ENCODE measurements at regions not wholly inside any gene's neighbourhood (a gene's known extent, or its start where the extent isn't known, plus 50 kb on each side); places are given as distances from the start of the nearest gene placed in this dataset.

DNA sequence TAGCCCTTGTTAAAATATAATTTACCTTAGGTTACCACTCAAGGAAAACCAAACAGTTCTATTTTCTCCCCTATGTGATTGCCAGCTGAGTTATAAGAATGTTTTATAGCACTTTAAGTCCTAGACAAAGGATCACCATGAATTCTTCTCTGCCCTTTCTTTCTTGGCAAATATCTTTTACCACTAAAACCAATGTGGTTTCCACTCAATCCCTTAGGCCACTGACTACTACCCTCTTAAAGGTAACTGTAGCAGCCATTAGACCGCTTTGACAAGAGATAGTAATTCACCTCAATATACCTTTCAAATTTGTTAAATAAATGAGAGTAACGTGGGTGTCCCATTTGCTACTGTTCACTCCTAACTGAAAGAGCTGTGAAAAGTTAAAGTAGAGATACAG is 307.9 kb upstream of the PRMT6 start:
- no peaks in the 10 kb centered on the region for H3K27me3 Mint-ChIP-seq
- Histone ChIP-seq H3K27me3 (replicated peaks in 1 of 2; ENCODE audit: control insufficient read depth in 2 of 2, extremely low read depth in 1 of 2, insufficient read depth in 2 of 2, low read length in 1 of 2) (no peaks in the 10 kb centered on the region), H3K27ac (ENCODE audit: low read length) (no peak overlapping the region), H3K4me3 (ENCODE audit: control insufficient read depth in 1 of 2, extremely low read depth in 1 of 2, low read length in 1 of 2) (no peak overlapping the region), H3K36me3 (ENCODE audit: control insufficient read depth in 2 of 2, extremely low read depth in 1 of 2, insufficient read depth in 1 of 2, low read length in 1 of 2) (no peaks in the 10 kb centered on the region), H3K9me3 (no peaks in the 10 kb centered on the region), H3K4me1 (ENCODE audit: control insufficient read depth in 1 of 2, extremely low read depth in 1 of 2, insufficient read depth in 2 of 2, low read length in 2 of 2) (no peaks in the 10 kb centered on the region)
- WGBS (ENCODE audit: insufficient coverage): no CpG with 5 or more reads among the region's 2 CpGs
- ChIA-PET CTCF (no interaction called here), POLR2A (no interaction called here)
- no peak overlapping the region for H3K4me3 Mint-ChIP-seq
- no peak for ATAC-seq (replicated peaks in 1 of 4)
- no peaks in the 10 kb centered on the region for H3K4me1 Mint-ChIP-seq
- no peak for DNase-seq
- peaks cover 4 to 16% (median 14%) of the 10 kb centered on the region in 3 donors for H3K9me3 Mint-ChIP-seq
- no peaks in the 10 kb centered on the region for H3K36me3 Mint-ChIP-seq
- no peak overlapping the region for H3K27ac Mint-ChIP-seq

DNA sequence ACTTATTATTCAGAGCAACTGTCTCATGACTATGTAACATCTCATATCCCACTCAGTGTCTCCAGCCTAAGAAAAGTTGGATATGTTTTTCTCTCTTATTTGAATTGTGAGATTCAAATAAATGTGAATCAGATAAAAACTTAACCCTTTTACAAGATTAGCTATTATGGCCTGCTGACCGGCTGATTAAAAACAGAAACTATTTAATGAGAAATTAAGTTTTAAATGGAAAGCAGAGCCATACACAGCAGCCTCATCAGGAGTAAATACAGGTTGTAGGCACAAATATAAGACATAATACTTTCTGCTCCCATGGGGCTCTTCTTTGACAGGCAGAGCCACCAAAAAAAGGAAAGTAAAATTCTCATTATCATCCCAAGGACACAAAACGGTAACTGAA is 307.0 kb upstream of the PRMT6 start:
- H3K27ac Mint-ChIP-seq: no peak overlapping the region
- no peak overlapping the region for H3K4me3 ChIP-seq (ENCODE audit: control insufficient read depth in 1 of 2, extremely low read depth in 1 of 2, low read length in 1 of 2)
- no peaks in the 10 kb centered on the region for H3K4me1 ChIP-seq (ENCODE audit: control insufficient read depth in 1 of 2, extremely low read depth in 1 of 2, insufficient read depth in 2 of 2, low read length in 2 of 2)
- ATAC-seq (replicated peaks in 1 of 4): no peak
- H3K9me3 ChIP-seq: no peaks in the 10 kb centered on the region
- H3K9me3 Mint-ChIP-seq: peaks cover 6 to 16% (median 14%) of the 10 kb centered on the region in 3 donors
- ChIA-PET CTCF (no interaction called here), POLR2A (no interaction called here)
- no peak overlapping the region for H3K4me3 Mint-ChIP-seq
- no peaks in the 10 kb centered on the region for H3K27me3 Mint-ChIP-seq
- H3K27me3 ChIP-seq (replicated peaks in 1 of 2; ENCODE audit: control insufficient read depth in 2 of 2, extremely low read depth in 1 of 2, insufficient read depth in 2 of 2, low read length in 1 of 2): no peaks in the 10 kb centered on the region
- no peak overlapping the region for H3K27ac ChIP-seq (ENCODE audit: low read length)
- H3K4me1 Mint-ChIP-seq: no peaks in the 10 kb centered on the region
- WGBS (ENCODE audit: insufficient coverage): no CpG with 5 or more reads among the region's 2 CpGs
- DNase-seq: no peak
- H3K36me3 ChIP-seq (ENCODE audit: control insufficient read depth in 2 of 2, extremely low read depth in 1 of 2, insufficient read depth in 1 of 2, low read length in 1 of 2): no peaks in the 10 kb centered on the region
- no peaks in the 10 kb centered on the region for H3K36me3 Mint-ChIP-seq

- ChIA-PET CTCF (interaction anchor here in 1 of 2 donors (0.8 kb wide), 1 partner anchor 74 kb away, joined by 3 read pairs; no protein-coding TSS in a partner anchor), POLR2A (no interaction called here)
- Histone ChIP-seq H3K4me3 (ENCODE audit: control insufficient read depth in 1 of 2, extremely low read depth in 1 of 2, low read length in 1 of 2) (no peak overlapping the region), H3K9me3 (no peaks in the 10 kb centered on the region), H3K27me3 (replicated peaks in 1 of 2; ENCODE audit: control insufficient read depth in 2 of 2, extremely low read depth in 1 of 2, insufficient read depth in 2 of 2, low read length in 1 of 2) (no peaks in the 10 kb centered on the region), H3K4me1 (ENCODE audit: control insufficient read depth in 1 of 2, extremely low read depth in 1 of 2, insufficient read depth in 2 of 2, low read length in 2 of 2) (no peaks in the 10 kb centered on the region), H3K27ac (ENCODE audit: low read length) (no peak overlapping the region), H3K36me3 (ENCODE audit: control insufficient read depth in 2 of 2, extremely low read depth in 1 of 2, insufficient read depth in 1 of 2, low read length in 1 of 2) (no peaks in the 10 kb centered on the region)
- Mint-ChIP-seq H3K4me3 (no peak overlapping the region), H3K36me3 (no peaks in the 10 kb centered on the region), H3K4me1 (no peaks in the 10 kb centered on the region), H3K9me3 (peaks cover 6 to 16% (median 14%) of the 10 kb centered on the region in 3 donors), H3K27ac (no peak overlapping the region), H3K27me3 (no peaks in the 10 kb centered on the region)
- ATAC-seq (replicated peaks in 1 of 4): no peak
- WGBS (ENCODE audit: insufficient coverage): no CpG with 5 or more reads among the region's 1 CpG
- no peak for DNase-seq
Measured at GRCh38 chr1:106749906-106750305, 306.6 kb upstream of the PRMT6 start.

DNA sequence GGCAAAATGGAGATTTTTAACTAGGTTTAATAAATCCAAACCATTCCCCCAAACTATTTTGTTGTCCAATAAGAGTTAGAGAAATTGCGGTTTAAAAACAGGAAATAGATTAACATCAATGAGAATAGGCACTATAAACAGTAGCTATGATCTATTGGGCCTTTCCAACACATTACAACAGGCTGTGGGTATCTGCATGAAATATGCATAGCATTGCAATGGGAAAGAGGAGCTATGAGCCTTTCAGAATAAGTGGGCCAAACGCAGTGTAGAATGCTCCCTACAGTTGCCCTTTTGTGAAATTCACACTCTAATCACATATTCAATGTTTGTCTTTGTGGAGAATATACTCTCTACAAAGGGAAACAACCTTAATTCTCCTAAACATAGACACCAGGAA is 305.5 kb upstream of the PRMT6 start:
- Histone ChIP-seq H3K27ac (ENCODE audit: low read length) (no peak overlapping the region), H3K9me3 (no peaks in the 10 kb centered on the region), H3K4me3 (ENCODE audit: control insufficient read depth in 1 of 2, extremely low read depth in 1 of 2, low read length in 1 of 2) (no peak overlapping the region), H3K36me3 (ENCODE audit: control insufficient read depth in 2 of 2, extremely low read depth in 1 of 2, insufficient read depth in 1 of 2, low read length in 1 of 2) (no peaks in the 10 kb centered on the region), H3K27me3 (replicated peaks in 1 of 2; ENCODE audit: control insufficient read depth in 2 of 2, extremely low read depth in 1 of 2, insufficient read depth in 2 of 2, low read length in 1 of 2) (no peaks in the 10 kb centered on the region), H3K4me1 (ENCODE audit: control insufficient read depth in 1 of 2, extremely low read depth in 1 of 2, insufficient read depth in 2 of 2, low read length in 2 of 2) (no peaks in the 10 kb centered on the region)
- no peak overlapping the region for H3K27ac Mint-ChIP-seq
- no peak for ATAC-seq (replicated peaks in 1 of 4)
- no peak overlapping the region for H3K4me3 Mint-ChIP-seq
- no peaks in the 10 kb centered on the region for H3K4me1 Mint-ChIP-seq
- no CpG with 5 or more reads among the region's 2 CpGs for WGBS (ENCODE audit: insufficient coverage)
- H3K9me3 Mint-ChIP-seq: peaks cover 4 to 20% (median 18%) of the 10 kb centered on the region in 3 donors
- no peaks in the 10 kb centered on the region for H3K27me3 Mint-ChIP-seq
- no peaks in the 10 kb centered on the region for H3K36me3 Mint-ChIP-seq
- POLR2A ChIA-PET: interaction anchor here in 1 of 2 donors (0.5 kb wide), 1 partner anchor 12 kb away, joined by 3 read pairs; no protein-coding TSS in a partner anchor
- DNase-seq: no peak
- CTCF ChIA-PET: interaction anchor here in 1 of 2 donors (0.8 kb wide), 1 partner anchor 75 kb away, joined by 3 read pairs; no protein-coding TSS in a partner anchor

- CTCF ChIA-PET: no interaction called here
- no peak overlapping the region for H3K27ac Mint-ChIP-seq
- H3K27me3 ChIP-seq (replicated peaks in 1 of 2; ENCODE audit: control insufficient read depth in 2 of 2, extremely low read depth in 1 of 2, insufficient read depth in 2 of 2, low read length in 1 of 2): no peaks in the 10 kb centered on the region
- no peak overlapping the region for H3K4me3 Mint-ChIP-seq
- peaks cover 12 to 25% (median 22%) of the 10 kb centered on the region in 3 donors for H3K9me3 Mint-ChIP-seq
- POLR2A ChIA-PET: no interaction called here
- H3K9me3 ChIP-seq: no peaks in the 10 kb centered on the region
- H3K36me3 Mint-ChIP-seq: no peaks in the 10 kb centered on the region
- H3K4me1 Mint-ChIP-seq: no peaks in the 10 kb centered on the region
- H3K36me3 ChIP-seq (ENCODE audit: control insufficient read depth in 2 of 2, extremely low read depth in 1 of 2, insufficient read depth in 1 of 2, low read length in 1 of 2): no peaks in the 10 kb centered on the region
- no peak for ATAC-seq (replicated peaks in 1 of 4)
- no CpG with 5 or more reads among the region's 1 CpG for WGBS (ENCODE audit: insufficient coverage)
- H3K4me3 ChIP-seq (ENCODE audit: control insufficient read depth in 1 of 2, extremely low read depth in 1 of 2, low read length in 1 of 2): no peak overlapping the region
- no peak for DNase-seq
- H3K27me3 Mint-ChIP-seq: no peaks in the 10 kb centered on the region
- no peaks in the 10 kb centered on the region for H3K4me1 ChIP-seq (ENCODE audit: control insufficient read depth in 1 of 2, extremely low read depth in 1 of 2, insufficient read depth in 2 of 2, low read length in 2 of 2)
- H3K27ac ChIP-seq (ENCODE audit: low read length): no peak overlapping the region
Measured at GRCh38 chr1:106753066-106753465, 303.4 kb upstream of the PRMT6 start.

DNA sequence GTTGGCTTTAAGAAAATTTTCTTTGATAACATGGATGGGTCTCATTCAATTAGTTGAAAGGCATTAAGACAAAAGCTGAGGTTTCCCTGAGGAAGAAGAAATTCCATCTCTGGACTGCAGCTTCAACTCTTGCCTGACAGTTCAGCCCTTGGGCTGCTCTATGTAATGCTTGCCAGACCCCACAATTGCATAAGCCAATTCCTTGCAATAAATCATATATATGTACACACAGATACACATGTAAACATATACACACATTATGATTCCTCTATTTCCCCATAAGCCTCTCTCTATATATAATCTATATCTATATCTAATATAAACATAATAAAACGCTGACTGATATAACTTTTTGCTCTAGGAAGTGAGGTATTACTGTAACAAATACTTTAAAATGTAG is 301.5 kb upstream of the PRMT6 start:
- POLR2A ChIA-PET: no interaction called here
- no peaks in the 10 kb centered on the region for H3K36me3 Mint-ChIP-seq
- no peak overlapping the region for H3K4me3 ChIP-seq (ENCODE audit: control insufficient read depth in 1 of 2, extremely low read depth in 1 of 2, low read length in 1 of 2)
- H3K4me1 ChIP-seq (ENCODE audit: control insufficient read depth in 1 of 2, extremely low read depth in 1 of 2, insufficient read depth in 2 of 2, low read length in 2 of 2): no peaks in the 10 kb centered on the region
- no peaks in the 10 kb centered on the region for H3K27me3 ChIP-seq (replicated peaks in 1 of 2; ENCODE audit: control insufficient read depth in 2 of 2, extremely low read depth in 1 of 2, insufficient read depth in 2 of 2, low read length in 1 of 2)
- H3K27ac ChIP-seq (ENCODE audit: low read length): no peak overlapping the region
- DNase-seq: no peak
- WGBS (ENCODE audit: insufficient coverage): no CpG with 5 or more reads among the region's 1 CpG
- no peak overlapping the region for H3K4me3 Mint-ChIP-seq
- H3K9me3 ChIP-seq: no peaks in the 10 kb centered on the region
- H3K27me3 Mint-ChIP-seq: no peaks in the 10 kb centered on the region
- no peaks in the 10 kb centered on the region for H3K4me1 Mint-ChIP-seq
- H3K27ac Mint-ChIP-seq: no peak overlapping the region
- CTCF ChIA-PET: no interaction called here
- H3K9me3 Mint-ChIP-seq: peaks cover 15 to 28% (median 22%) of the 10 kb centered on the region in 3 donors
- no peaks in the 10 kb centered on the region for H3K36me3 ChIP-seq (ENCODE audit: control insufficient read depth in 2 of 2, extremely low read depth in 1 of 2, insufficient read depth in 1 of 2, low read length in 1 of 2)
- ATAC-seq (replicated peaks in 1 of 4): no peak
